AG04449 (cell line): ENCODE measurements at regions not wholly inside any gene's neighbourhood (a gene's known extent, or its start where the extent isn't known, plus 50 kb on each side); places are given as distances from the start of the nearest gene placed in this dataset.

ENCODE experiments used
- CTCF ChIA-PET: fragments of 350-600 bp; formaldehyde crosslinking; extraction: SDS; loops from one replicate; lab custom pipeline; 2021; ENCODE audit warnings: antibody characterized with exemption; lab: Yijun Ruan, JAX
- POLR2A ChIA-PET: fragments of 400-600, 350-600 bp; formaldehyde crosslinking; extraction: SDS; loops from one replicate; lab custom pipeline; 2020; ENCODE audit warnings: antibody characterized with exemption, inconsistent platforms; lab: Yijun Ruan, JAX
- DNase-seq: peaks from one replicate; pipeline ENCODE4 v3.0.0-alpha.2; 2010; ENCODE audit warnings: low read depth, low spot score
- H3K4me3 ChIP-seq: 2 replicates; pipeline ENCODE4 v1.5.1; 2011; ENCODE audit warnings: low read depth, mild to moderate bottlenecking, control low read depth, low read length
- TF ChIP-seq, protein P1 (sequence below): IDR thresholded peaks from one replicate; pipeline ENCODE4 v1.5.1; 2011; ENCODE audit warnings: mild to moderate bottlenecking, moderate library complexity, low read length, control low read depth, inconsistent platforms; ENCODE audit not compliant: insufficient read depth; ENCODE audit errors: missing control alignments

DNA sequence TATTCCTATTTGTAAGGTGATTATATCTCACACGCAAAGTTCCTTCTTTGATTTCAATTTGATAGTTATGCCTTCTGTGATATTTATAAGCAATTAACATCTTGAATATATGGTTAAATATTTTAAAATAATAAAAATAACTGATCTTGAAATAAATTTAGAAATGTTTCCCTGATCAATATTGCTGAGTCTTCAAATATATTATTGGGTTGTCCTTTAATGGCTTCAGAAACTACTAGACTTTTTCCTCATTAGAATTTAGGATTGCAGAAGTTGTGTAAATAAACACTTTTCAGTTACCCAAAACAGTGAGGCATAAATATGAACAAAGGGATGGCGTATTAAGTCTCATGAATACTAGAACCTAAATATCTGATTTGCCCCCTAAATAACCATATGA is 252.3 kb upstream of the PRR20A start:
- no peak for DNase-seq
- CTCF ChIA-PET, result no interaction called here
- POLR2A ChIA-PET, result no interaction called here
- no peak overlapping the region for H3K4me3 ChIP-seq
- TF ChIP-seq, protein P1, sequence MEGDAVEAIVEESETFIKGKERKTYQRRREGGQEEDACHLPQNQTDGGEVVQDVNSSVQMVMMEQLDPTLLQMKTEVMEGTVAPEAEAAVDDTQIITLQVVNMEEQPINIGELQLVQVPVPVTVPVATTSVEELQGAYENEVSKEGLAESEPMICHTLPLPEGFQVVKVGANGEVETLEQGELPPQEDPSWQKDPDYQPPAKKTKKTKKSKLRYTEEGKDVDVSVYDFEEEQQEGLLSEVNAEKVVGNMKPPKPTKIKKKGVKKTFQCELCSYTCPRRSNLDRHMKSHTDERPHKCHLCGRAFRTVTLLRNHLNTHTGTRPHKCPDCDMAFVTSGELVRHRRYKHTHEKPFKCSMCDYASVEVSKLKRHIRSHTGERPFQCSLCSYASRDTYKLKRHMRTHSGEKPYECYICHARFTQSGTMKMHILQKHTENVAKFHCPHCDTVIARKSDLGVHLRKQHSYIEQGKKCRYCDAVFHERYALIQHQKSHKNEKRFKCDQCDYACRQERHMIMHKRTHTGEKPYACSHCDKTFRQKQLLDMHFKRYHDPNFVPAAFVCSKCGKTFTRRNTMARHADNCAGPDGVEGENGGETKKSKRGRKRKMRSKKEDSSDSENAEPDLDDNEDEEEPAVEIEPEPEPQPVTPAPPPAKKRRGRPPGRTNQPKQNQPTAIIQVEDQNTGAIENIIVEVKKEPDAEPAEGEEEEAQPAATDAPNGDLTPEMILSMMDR, result no peak

DNA sequence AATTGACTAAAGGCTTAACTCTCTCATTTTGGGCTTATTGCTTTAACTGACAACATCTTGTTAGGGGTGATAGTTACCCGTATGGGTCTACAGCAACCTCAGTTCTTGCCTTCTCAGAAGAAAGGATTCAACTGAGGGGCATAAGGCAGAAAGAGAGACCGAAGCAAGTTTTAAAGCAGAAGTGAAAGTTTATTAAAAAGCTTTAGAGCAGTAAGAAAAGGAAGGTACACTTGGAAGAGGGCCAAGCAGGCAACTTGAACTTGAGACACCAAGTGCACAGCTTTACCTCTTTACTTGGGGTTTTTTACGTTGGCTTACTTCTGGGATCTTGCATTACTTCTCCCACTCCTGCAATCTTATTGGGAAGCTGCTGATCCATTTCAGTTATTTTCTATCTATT is 246.9 kb upstream of the PRR20A start:
- TF ChIP-seq, protein P1, result no peak
- ChIA-PET POLR2A (no interaction called here), CTCF (no interaction called here)
- H3K4me3 ChIP-seq, result no peak overlapping the region
- no peak for DNase-seq

DNA sequence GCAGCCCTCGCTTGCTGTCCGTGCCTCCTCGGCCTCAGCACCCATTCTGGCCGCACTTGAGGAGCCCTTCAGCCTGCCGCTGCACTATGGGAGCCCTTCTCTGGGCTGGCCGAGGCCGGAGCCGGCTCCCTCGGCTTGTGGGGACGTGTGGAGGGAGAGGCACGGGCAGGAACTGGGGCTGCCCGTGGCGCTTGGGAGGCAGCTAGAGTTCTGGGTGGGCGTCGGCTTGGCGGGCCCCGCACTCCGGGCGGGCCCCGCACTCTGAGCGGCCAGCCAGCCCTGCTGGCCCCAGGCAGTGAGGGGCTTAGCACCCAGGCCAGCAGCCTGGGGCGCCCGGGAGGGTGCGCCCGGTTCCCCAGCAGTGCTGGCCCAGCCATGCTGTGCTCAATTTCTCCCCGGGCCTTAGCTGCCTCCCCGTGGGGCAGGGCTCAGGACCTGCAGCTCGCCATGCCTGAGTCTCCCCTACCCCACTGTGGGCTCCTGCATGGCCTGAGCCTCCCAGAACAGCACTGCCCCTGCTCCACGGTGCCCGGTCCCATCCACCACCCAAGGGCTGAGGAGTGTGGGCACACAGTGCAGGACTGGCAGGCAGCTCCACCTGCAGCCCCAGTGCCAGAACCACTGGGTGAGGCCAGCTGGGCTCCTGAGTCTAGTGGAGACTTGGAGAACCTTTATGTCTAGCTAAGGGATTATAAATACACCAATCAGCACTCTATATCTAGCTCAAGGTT is 240.0 kb upstream of the PRR20A start:
- ChIA-PET CTCF (no interaction called here), POLR2A (no interaction called here)
- TF ChIP-seq, protein P1, result no peak
- DNase-seq, result no peak
- H3K4me3 ChIP-seq, result no peak overlapping the region

DNA sequence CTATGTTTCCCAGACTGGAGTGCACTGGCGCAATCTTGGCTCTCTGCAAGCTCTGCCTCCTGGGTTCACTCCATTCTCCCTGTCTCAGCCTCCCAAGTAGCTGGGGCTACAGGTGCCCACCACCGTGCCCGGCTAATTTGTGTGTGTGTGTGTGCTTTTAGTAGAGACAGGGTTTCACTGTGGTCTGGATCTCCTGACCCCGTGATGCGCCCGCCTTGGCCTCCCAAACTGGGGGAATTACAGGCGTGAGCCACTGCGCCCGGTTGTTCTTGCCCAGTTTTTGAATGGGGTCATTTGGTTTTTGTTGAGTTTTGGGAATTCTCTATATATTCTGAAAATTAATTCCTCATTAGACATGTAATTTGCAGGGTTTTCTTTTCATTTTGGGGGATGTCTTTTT is 238.4 kb upstream of the PRR20A start:
- TF ChIP-seq, protein P1, result no peak
- no peak for DNase-seq
- POLR2A ChIA-PET, result no interaction called here
- CTCF ChIA-PET, result no interaction called here
- no peak overlapping the region for H3K4me3 ChIP-seq

DNA sequence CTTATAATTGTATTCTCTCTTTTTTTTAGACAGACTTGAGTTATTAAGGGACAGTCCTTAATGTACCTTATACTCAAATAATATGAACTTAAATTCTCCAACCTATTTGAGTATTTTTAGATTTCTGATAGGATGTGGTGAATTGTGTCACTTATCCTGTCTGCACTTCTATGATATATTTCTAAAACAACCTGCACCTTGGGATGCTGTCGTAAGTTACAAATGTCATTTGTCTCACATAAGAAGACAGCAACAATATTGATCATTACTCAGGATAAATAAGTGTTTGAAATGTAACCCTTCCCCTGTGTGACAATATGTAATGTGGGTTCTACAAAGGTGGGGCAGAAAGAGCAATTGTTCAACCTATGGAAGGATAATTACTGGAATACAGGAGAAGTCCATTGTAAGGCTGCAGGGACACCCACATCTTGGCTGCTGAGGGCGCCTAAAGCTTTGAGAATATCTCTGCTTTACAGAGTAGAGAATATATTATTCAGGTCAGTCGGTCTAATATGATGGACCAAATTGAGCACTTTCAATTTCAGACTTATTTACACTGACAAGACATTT is 236.9 kb upstream of the PRR20A start:
- CTCF ChIA-PET, result no interaction called here
- POLR2A ChIA-PET, result no interaction called here
- TF ChIP-seq, protein P1, result no peak
- no peak for DNase-seq
- no peak overlapping the region for H3K4me3 ChIP-seq

DNA sequence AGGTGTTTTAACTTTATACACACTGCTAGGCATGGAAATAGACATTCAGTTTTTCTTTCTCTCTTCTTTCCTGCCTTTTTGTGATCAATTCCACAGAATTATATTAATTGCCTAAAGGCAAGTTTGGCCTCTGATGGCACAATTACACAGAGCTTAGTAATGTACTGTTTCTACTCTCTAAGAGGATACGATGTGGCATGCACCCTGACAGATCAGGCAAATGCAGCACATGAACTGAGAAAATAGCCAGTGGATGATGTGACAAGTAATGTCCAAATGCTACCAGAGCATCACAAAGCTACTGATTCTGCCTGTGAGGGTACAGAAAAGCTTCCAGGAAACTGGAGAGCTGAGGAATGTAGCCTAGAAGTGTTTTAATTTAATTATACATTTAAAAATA is 233.8 kb upstream of the PRR20A start:
- TF ChIP-seq, protein P1, result no peak

More for the DNA sequence above, 233.8 kb upstream of the PRR20A start:
- no peak overlapping the region for H3K4me3 ChIP-seq
- ChIA-PET POLR2A (no interaction called here), CTCF (no interaction called here)
- DNase-seq, result no peak
